DND-41 (cell line): ENCODE measurements at regions not wholly inside any gene's neighbourhood (a gene's known extent, or its start where the extent isn't known, plus 50 kb on each side); places are given as distances from the start of the nearest gene placed in this dataset.

ENCODE experiments used
- ATAC-seq: fragments of 200-7000 bp; cut with Tn5 transposase; 3 replicates; pipeline ENCODE4 v1.9.1; 2021; ENCODE audit warnings: low read depth; ENCODE audit not compliant: insufficient read depth
- DNase-seq: peaks from one replicate; pipeline ENCODE4 v3.0.0-alpha.2; 2020
- H2AFZ ChIP-seq: 2 replicates; pipeline ENCODE4 v1.6.0; 2012; ENCODE audit warnings: low read depth, low read length
- H3K27ac ChIP-seq: 2 replicates; pipeline ENCODE4 v1.5.1; 2012; ENCODE audit warnings: low read length, inconsistent platforms
- H3K27me3 ChIP-seq: fragments of 200-600 bp; sonication (generic); 2 replicates; pipeline ENCODE4 v1.6.0; 2012; ENCODE audit warnings: low read length, mild to moderate bottlenecking, inconsistent platforms; ENCODE audit not compliant: insufficient read depth, poor library complexity
- H3K36me3 ChIP-seq: 2 replicates; pipeline ENCODE4 v1.5.1; 2012; ENCODE audit warnings: low read length, inconsistent platforms; ENCODE audit not compliant: insufficient read depth
- H3K4me1 ChIP-seq: 2 replicates; pipeline ENCODE4 v1.5.1; 2012; ENCODE audit warnings: mild to moderate bottlenecking, low read length; ENCODE audit not compliant: insufficient read depth
- H3K4me2 ChIP-seq: 2 replicates; pipeline ENCODE4 v1.6.0; 2012; ENCODE audit warnings: mild to moderate bottlenecking, moderate library complexity, low read length, inconsistent platforms; ENCODE audit not compliant: insufficient read depth
- H3K4me3 ChIP-seq, 2 experiments: fragments of 200-600 bp in 1 of 2; shearing (Covaris generic) in 1 of 2; 2 replicates each; pipeline ENCODE4 v1.5.1; 2012 to 2016; ENCODE audit warnings: inconsistent platforms in 2 of 2, low read length in 2 of 2, mild to moderate bottlenecking in 2 of 2, low read depth in 1 of 2, moderate library complexity in 1 of 2
- H3K79me2 ChIP-seq: 2 replicates; pipeline ENCODE4 v1.6.0; 2012; ENCODE audit warnings: low read length, inconsistent platforms; ENCODE audit not compliant: insufficient read depth
- H3K9ac ChIP-seq: 2 replicates; pipeline ENCODE4 v1.6.0; 2012; ENCODE audit warnings: low read depth, mild to moderate bottlenecking, inconsistent platforms, low read length, moderate library complexity
- H3K9me3 ChIP-seq: 2 replicates; pipeline ENCODE4 v1.5.1; 2012; ENCODE audit warnings: low read length, moderate library complexity, mild to moderate bottlenecking, inconsistent platforms; ENCODE audit not compliant: insufficient read depth, severe bottlenecking
- H4K20me1 ChIP-seq: 2 replicates; pipeline ENCODE4 v1.6.0; 2012; ENCODE audit warnings: low read length; ENCODE audit not compliant: insufficient read depth
- CTCF ChIP-seq: IDR thresholded peaks from 2 replicates; pipeline ENCODE4 v1.5.1; 2012; ENCODE audit warnings: borderline replicate concordance, low read length, moderate library complexity, mild to moderate bottlenecking; ENCODE audit not compliant: poor library complexity, severe bottlenecking; ENCODE audit errors: extremely low read depth
- EZH2 ChIP-seq: IDR thresholded peaks from 3 replicates; pipeline ENCODE4 v1.6.1; 2012; ENCODE audit warnings: borderline replicate concordance, low read depth, mild to moderate bottlenecking, moderate library complexity, low read length, inconsistent platforms; ENCODE audit not compliant: severe bottlenecking

GRCh38 chr3:18295171-18295920 lies 129.8 kb downstream of the SATB1 start:
- Histone ChIP-seq H3K4me3 (no peak overlapping the region; a peak in 1 of 4 replicates), H3K27me3 (no peaks in the 10 kb centered on the region), H3K4me1 (peaks cover 24% of the 10 kb centered on the region), H3K36me3 (no peaks in the 10 kb centered on the region), H3K9me3 (peaks cover 27% of the 10 kb centered on the region), H2AFZ (peak overlapping the region; percentile 21), H4K20me1 (no peaks in the 10 kb centered on the region), H3K79me2 (no peaks in the 10 kb centered on the region), H3K4me2 (no peak overlapping the region), H3K27ac (peak overlapping the region; percentile 49; the same call in 1 of the 2 replicates), H3K9ac (no peak overlapping the region)
- TF ChIP-seq CTCF, result peak; percentile 77
- TF ChIP-seq EZH2, result no peak
- ATAC-seq (peak; percentile 69), DNase-seq (peak; percentile 52)

GRCh38 chr3:18290157-18290556 lies 135.0 kb downstream of the SATB1 start:
- no peak overlapping the region for H3K9ac ChIP-seq
- no peaks in the 10 kb centered on the region for H3K36me3 ChIP-seq
- H3K4me1 ChIP-seq, result peaks cover 22% of the 10 kb centered on the region
- H3K4me2 ChIP-seq, result no peak overlapping the region
- no peaks in the 10 kb centered on the region for H3K79me2 ChIP-seq
- no peak for DNase-seq
- no peak overlapping the region for H3K4me3 ChIP-seq
- H2AFZ ChIP-seq, result no peak overlapping the region
- TF ChIP-seq EZH2 (no peak), CTCF (no peak)
- no peak for ATAC-seq
- no peaks in the 10 kb centered on the region for H4K20me1 ChIP-seq
- H3K9me3 ChIP-seq, result no peaks in the 10 kb centered on the region
- H3K27me3 ChIP-seq, result no peaks in the 10 kb centered on the region
- H3K27ac ChIP-seq, result no peak overlapping the region

- H3K79me2 ChIP-seq, result no peaks in the 10 kb centered on the region
- H3K27ac ChIP-seq, result no peak overlapping the region
- TF ChIP-seq CTCF, result no peak
- TF ChIP-seq EZH2, result no peak
- peaks cover 17% of the 10 kb centered on the region for H3K4me1 ChIP-seq
- no peak overlapping the region for H3K9ac ChIP-seq
- DNase-seq, result no peak
- no peak overlapping the region for H2AFZ ChIP-seq
- no peaks in the 10 kb centered on the region for H3K36me3 ChIP-seq
- H3K4me3 ChIP-seq, result no peak overlapping the region
- H3K4me2 ChIP-seq, result no peak overlapping the region
- no peaks in the 10 kb centered on the region for H3K9me3 ChIP-seq
- no peaks in the 10 kb centered on the region for H4K20me1 ChIP-seq
- H3K27me3 ChIP-seq, result no peaks in the 10 kb centered on the region
- no peak for ATAC-seq
These were observed 136.9 kb downstream of the SATB1 start for GRCh38 chr3:18288243-18288642.
